Loucy (cell line): ENCODE measurements at regions not wholly inside any gene's neighbourhood (a gene's known extent, or its start where the extent isn't known, plus 50 kb on each side); places are given as distances from the start of the nearest gene placed in this dataset.

Source experiments
- H2AFZ ChIP-seq: fragments of 200-600 bp; sonication (generic); 2 replicates; pipeline ENCODE4 v1.6.0; 2016; ENCODE audit warnings: antibody characterized with exemption, mild to moderate bottlenecking, low read length, moderate library complexity
- H3F3A ChIP-seq: fragments of 200-600 bp; 2 replicates; pipeline ENCODE4 v1.6.0; 2016; ENCODE audit warnings: antibody characterized with exemption, low read depth, mild to moderate bottlenecking
- H3K27me3 ChIP-seq: fragments of 200-600 bp; sonication (generic); 2 replicates; pipeline ENCODE4 v1.6.1; 2014; ENCODE audit warnings: low read length, mild to moderate bottlenecking; ENCODE audit not compliant: insufficient read depth, poor library complexity, severe bottlenecking
- H3K36me3 ChIP-seq: fragments of 200-600 bp; sonication (generic); 2 replicates; pipeline ENCODE4 v1.6.1; 2016; ENCODE audit warnings: low read length; ENCODE audit not compliant: insufficient read depth
- H3K4me1 ChIP-seq: fragments of 200-600 bp; sonication (generic); 2 replicates; pipeline ENCODE4 v1.5.1; 2014; ENCODE audit warnings: low read length, mild to moderate bottlenecking; ENCODE audit not compliant: insufficient read depth, poor library complexity, severe bottlenecking
- H3K4me2 ChIP-seq: fragments of 200-600 bp; sonication (generic); 2 replicates; pipeline ENCODE4 v1.6.0; 2014; ENCODE audit warnings: antibody characterized with exemption, low read length, low read depth, mild to moderate bottlenecking; ENCODE audit not compliant: poor library complexity, severe bottlenecking
- H3K4me3 ChIP-seq: fragments of 200-600 bp; sonication (generic); 2 replicates; pipeline ENCODE4 v1.5.1; 2014; ENCODE audit warnings: low read length, mild to moderate bottlenecking, mixed read lengths; ENCODE audit not compliant: poor library complexity, severe bottlenecking
- H3K79me2 ChIP-seq: fragments of 200-600 bp; sonication (generic); 2 replicates; pipeline ENCODE4 v1.6.1; 2014; ENCODE audit warnings: low read length; ENCODE audit not compliant: insufficient read depth
- H3K9ac ChIP-seq: fragments of 200-600 bp; sonication (generic); 2 replicates; pipeline ENCODE4 v1.6.0; 2014; ENCODE audit warnings: mild to moderate bottlenecking, low read depth, low read length, moderate library complexity; ENCODE audit not compliant: poor library complexity, severe bottlenecking
- H3K9me2 ChIP-seq: fragments of 200-600 bp; sonication (generic); replicated peaks from 2 replicates; pipeline ENCODE4 v1.6.1; 2016; ENCODE audit warnings: low read depth, low read length, mixed read lengths
- H3K9me3 ChIP-seq: fragments of 200-600 bp; sonication (generic); 2 replicates; pipeline ENCODE4 v1.6.1; 2014; ENCODE audit warnings: mild to moderate bottlenecking, antibody characterized with exemption, low read length, low read depth; ENCODE audit not compliant: insufficient read depth
- H4K20me1 ChIP-seq: fragments of 200-600 bp; sonication (generic); 2 replicates; pipeline ENCODE4 v1.6.0; 2014; ENCODE audit warnings: antibody characterized with exemption, low read length, mild to moderate bottlenecking; ENCODE audit not compliant: insufficient read depth, poor library complexity, severe bottlenecking
- EZH2phosphoT487 ChIP-seq: fragments of 200-600 bp; IDR thresholded peaks from 2 replicates; pipeline ENCODE4 v1.6.1; 2018; ENCODE audit warnings: antibody characterized with exemption, mild to moderate bottlenecking, moderate library complexity, borderline replicate concordance
- TF ChIP-seq, protein P1 (sequence below): fragments of 200-600 bp; sonication (generic); conservative IDR thresholded peaks from 2 replicates; pipeline ENCODE4 v1.5.1; 2014; ENCODE audit warnings: mild to moderate bottlenecking, antibody characterized with exemption, low read length

DNA sequence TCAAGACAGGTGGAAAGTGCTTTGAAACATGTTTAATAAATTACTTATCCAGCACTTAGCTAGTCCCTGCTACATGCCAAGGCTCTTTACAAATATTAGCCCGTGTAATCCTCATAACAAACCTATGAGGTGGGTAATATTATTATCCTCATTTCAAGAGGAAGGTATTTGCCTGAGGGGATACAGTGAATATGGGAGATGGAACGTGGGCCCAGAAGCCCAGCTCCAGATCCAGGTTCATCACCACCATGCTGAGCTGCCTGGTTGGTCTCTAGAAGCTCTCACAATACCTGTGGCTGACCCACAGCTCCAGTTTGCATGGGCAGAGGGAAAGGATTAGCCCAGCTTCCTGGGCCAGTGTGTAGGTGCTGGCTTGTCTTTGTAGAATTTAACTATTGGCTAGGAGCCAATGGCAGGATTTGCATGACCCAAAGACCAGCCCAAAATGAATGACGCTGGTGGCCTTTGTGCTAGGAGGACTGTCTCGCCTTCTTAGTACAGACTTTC, 61.6 kb upstream of the ATP8B1 start:
- H3K9me3 ChIP-seq: no peaks in the 10 kb centered on the region
- no peak overlapping the region for H2AFZ ChIP-seq
- no peaks in the 10 kb centered on the region for H3K79me2 ChIP-seq
- no peak overlapping the region for H3K4me3 ChIP-seq
- no peaks in the 10 kb centered on the region for H3K4me1 ChIP-seq
- no peaks in the 10 kb centered on the region for H3K36me3 ChIP-seq
- TF ChIP-seq, protein P1, sequence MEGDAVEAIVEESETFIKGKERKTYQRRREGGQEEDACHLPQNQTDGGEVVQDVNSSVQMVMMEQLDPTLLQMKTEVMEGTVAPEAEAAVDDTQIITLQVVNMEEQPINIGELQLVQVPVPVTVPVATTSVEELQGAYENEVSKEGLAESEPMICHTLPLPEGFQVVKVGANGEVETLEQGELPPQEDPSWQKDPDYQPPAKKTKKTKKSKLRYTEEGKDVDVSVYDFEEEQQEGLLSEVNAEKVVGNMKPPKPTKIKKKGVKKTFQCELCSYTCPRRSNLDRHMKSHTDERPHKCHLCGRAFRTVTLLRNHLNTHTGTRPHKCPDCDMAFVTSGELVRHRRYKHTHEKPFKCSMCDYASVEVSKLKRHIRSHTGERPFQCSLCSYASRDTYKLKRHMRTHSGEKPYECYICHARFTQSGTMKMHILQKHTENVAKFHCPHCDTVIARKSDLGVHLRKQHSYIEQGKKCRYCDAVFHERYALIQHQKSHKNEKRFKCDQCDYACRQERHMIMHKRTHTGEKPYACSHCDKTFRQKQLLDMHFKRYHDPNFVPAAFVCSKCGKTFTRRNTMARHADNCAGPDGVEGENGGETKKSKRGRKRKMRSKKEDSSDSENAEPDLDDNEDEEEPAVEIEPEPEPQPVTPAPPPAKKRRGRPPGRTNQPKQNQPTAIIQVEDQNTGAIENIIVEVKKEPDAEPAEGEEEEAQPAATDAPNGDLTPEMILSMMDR: no peak
- TF ChIP-seq EZH2phosphoT487: no peak
- H3K9me2 ChIP-seq: no peaks in the 10 kb centered on the region
- H4K20me1 ChIP-seq: no peaks in the 10 kb centered on the region
- no peaks in the 10 kb centered on the region for H3K27me3 ChIP-seq
- H3F3A ChIP-seq: no peaks in the 10 kb centered on the region
- no peak overlapping the region for H3K4me2 ChIP-seq
- no peak overlapping the region for H3K9ac ChIP-seq

DNA sequence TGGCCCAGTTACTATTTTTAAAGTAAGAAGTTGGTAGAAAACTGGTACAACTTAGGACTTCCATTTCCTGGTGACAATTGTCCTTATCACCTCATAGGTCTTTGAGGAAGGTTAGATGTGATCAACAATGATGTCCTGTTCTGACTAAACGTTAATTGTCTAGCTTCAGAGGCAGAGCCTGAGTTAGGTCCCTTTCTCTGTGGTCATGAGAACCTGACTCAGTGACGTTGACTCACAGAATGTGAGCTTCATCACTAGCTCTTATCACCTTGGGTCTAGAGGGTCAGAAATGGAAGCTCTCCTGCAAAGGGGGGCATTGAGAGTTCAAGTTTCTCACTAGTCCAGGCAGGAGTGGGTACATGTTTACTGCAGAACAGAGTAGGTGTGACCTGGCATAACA, 60.6 kb upstream of the ATP8B1 start:
- no peaks in the 10 kb centered on the region for H3K27me3 ChIP-seq
- no peaks in the 10 kb centered on the region for H3K9me2 ChIP-seq
- no peaks in the 10 kb centered on the region for H4K20me1 ChIP-seq
- no peaks in the 10 kb centered on the region for H3K79me2 ChIP-seq
- TF ChIP-seq, protein P1: no peak
- no peak for TF ChIP-seq EZH2phosphoT487
- H3K9me3 ChIP-seq: no peaks in the 10 kb centered on the region
- no peak overlapping the region for H3K9ac ChIP-seq
- no peak overlapping the region for H2AFZ ChIP-seq
- no peak overlapping the region for H3K4me2 ChIP-seq
- no peaks in the 10 kb centered on the region for H3K4me1 ChIP-seq
- no peak overlapping the region for H3K4me3 ChIP-seq
- no peaks in the 10 kb centered on the region for H3K36me3 ChIP-seq
- no peaks in the 10 kb centered on the region for H3F3A ChIP-seq

DNA sequence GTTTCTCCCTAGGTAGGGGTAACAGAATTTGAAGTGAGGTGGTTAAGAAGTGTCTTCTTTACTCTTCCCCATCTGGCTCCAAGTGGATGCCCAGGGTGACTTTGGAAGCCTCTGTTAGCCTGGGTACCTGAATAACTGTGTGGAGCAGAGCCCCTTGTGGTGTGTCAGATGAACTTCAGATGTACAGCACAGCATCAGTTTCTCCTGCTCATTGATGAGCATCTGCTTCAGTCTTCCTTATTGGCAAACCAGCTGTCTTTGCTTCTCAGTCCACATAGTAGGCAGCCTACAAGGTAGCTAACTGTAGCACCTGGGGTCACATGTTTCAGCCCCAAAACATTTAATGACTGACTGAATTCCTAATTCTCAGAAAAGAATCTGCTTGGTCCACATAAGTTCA, 56.2 kb upstream of the ATP8B1 start:
- H3K4me1 ChIP-seq: no peaks in the 10 kb centered on the region
- H3K36me3 ChIP-seq: no peaks in the 10 kb centered on the region
- H3K9me3 ChIP-seq: no peaks in the 10 kb centered on the region
- H2AFZ ChIP-seq: no peak overlapping the region
- no peak overlapping the region for H3K4me2 ChIP-seq
- no peaks in the 10 kb centered on the region for H3K9me2 ChIP-seq
- no peaks in the 10 kb centered on the region for H3F3A ChIP-seq
- H3K27me3 ChIP-seq: no peaks in the 10 kb centered on the region
- no peak overlapping the region for H3K4me3 ChIP-seq
- no peak overlapping the region for H3K9ac ChIP-seq
- TF ChIP-seq, protein P1: peak; percentile 70
- TF ChIP-seq EZH2phosphoT487: no peak
- no peaks in the 10 kb centered on the region for H4K20me1 ChIP-seq
- H3K79me2 ChIP-seq: no peaks in the 10 kb centered on the region
